ENCODE measurements at regions not wholly inside any gene's neighbourhood (a gene's known extent, or its start where the extent isn't known, plus 50 kb on each side); places are given as distances from the start of the nearest gene placed in this dataset.
A peak's percentile ranks its signal among the peaks of the same experiment; 100 is the strongest.

DNA sequence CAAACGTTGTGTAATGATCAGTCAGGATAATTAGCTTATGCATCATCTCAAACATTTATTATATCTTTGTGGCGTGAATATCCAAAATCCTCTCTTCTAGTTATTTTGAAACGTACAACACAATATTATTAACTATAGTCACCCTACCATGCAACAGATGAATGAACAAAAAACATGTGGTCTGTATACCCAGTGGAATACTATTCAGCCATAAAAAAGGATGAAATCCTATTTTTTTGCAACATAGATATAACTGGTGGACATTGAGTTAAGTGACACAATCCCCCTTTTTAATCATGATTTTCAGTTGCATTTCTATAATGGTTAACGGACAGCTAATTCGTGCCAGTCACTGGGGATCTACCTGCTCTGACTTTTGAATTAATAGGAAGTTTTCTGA lies 145.6 kb downstream of the SOX1 start:
- CTCF ChIA-PET (ENCODE audit: partially characterized antibody), result interaction anchor here (0.6 to 1.5 kb wide), 4 partner anchors 8 to 927 kb away, joined by 3 to 4 read pairs (median 3); no protein-coding TSS in a partner anchor
- no peak overlapping the region for H2AFZ ChIP-seq (ENCODE audit: low read length)
- H3K9ac ChIP-seq (replicated peaks in 1 of 4; ENCODE audit: extremely low read depth in 1 of 4, low read depth in 3 of 4, low read length in 3 of 4), result no peak overlapping the region
- no peak for DNase-seq (ENCODE audit: low read depth in 1 of 2, low spot score in 2 of 2)
- H4K91ac ChIP-seq (replicated peaks; ENCODE audit: insufficient read length, low read length), result no peak overlapping the region
- H3K4me2 ChIP-seq (ENCODE audit: insufficient read depth in 1 of 2, low read depth in 2 of 2, low read length in 2 of 2), result no peak overlapping the region
- no peaks in the 10 kb centered on the region for H3K36me3 ChIP-seq (ENCODE audit: control insufficient read depth in 2 of 4, insufficient read depth in 4 of 4, low read length in 3 of 4)
- H4K5ac ChIP-seq (ENCODE audit: insufficient read length, low read depth, low read length), result no peak overlapping the region
- H3K9me3 ChIP-seq (ENCODE audit: insufficient read depth in 2 of 2, low read depth in 1 of 2, low read length in 1 of 2), result no peaks in the 10 kb centered on the region
- peaks cover 0 to 2% (median under 1%) of the 10 kb centered on the region in 4 experiments; a peak in 3 of 7 replicates for H3K27me3 ChIP-seq (replicated peaks in 1 of 4; ENCODE audit: control insufficient read depth in 3 of 4, extremely low read depth in 1 of 4, insufficient read depth in 3 of 4, low read length in 3 of 4)
- H3K4ac ChIP-seq (replicated peaks; ENCODE audit: insufficient read length, low read depth, low read length), result no peak overlapping the region
- no peaks in the 10 kb centered on the region; a peak in 1 of 7 replicates for H3K4me1 ChIP-seq (replicated peaks in 1 of 4; ENCODE audit: control insufficient read depth in 3 of 4, insufficient read depth in 4 of 4, low read length in 3 of 4)
- H3K14ac ChIP-seq (ENCODE audit: insufficient read length), result no peak overlapping the region
- no peak overlapping the region for H2AK5ac ChIP-seq (ENCODE audit: low read depth, low read length)
- WGBS, 2 experiments (ENCODE audit: extremely low coverage in 1 of 2, insufficient coverage in 1 of 2, insufficient read length in 1 of 2, insufficient replicate concordance in 2 of 2, low coverage in 1 of 2, low lambda C conversion rate in 2 of 2, missing lambda C conversion rate in 1 of 2), result 87% methylated on average over 5 of the region's 5 CpGs; no CpG with 5 or more reads in 1 of the 2 experiments
- no peak overlapping the region for H3K27ac ChIP-seq (ENCODE audit: low read depth, low read length)
- H3K79me2 ChIP-seq (ENCODE audit: control insufficient read depth in 1 of 2, insufficient read depth in 2 of 2, low read length in 2 of 2), result peaks cover 0 to 3% of the 10 kb centered on the region in 2 experiments; a peak in 2 of 4 replicates
- H3K18ac ChIP-seq (ENCODE audit: extremely low read depth, low read length), result no peak overlapping the region
- H2BK15ac ChIP-seq (ENCODE audit: low read length), result no peak overlapping the region
- no peaks in the 10 kb centered on the region for H3K79me1 ChIP-seq (ENCODE audit: low read depth, low read length)
- H2BK120ac ChIP-seq (replicated peaks; ENCODE audit: low read depth, low read length), result no peak overlapping the region
- POLR2A ChIA-PET (ENCODE audit: partially characterized antibody), result no interaction called here
- no peak overlapping the region for H4K8ac ChIP-seq (ENCODE audit: extremely low read depth, insufficient read depth, low read length)
- no peak for FAIRE-seq
- no peak overlapping the region for H3K4me3 ChIP-seq (ENCODE audit: extremely low read depth in 1 of 4, insufficient read depth in 2 of 4, low read depth in 3 of 4, low read length in 4 of 4)
- peaks cover 0 to 3% of the 10 kb centered on the region in 2 experiments for H4K20me1 ChIP-seq (replicated peaks in 1 of 2; ENCODE audit: control insufficient read depth in 1 of 2, insufficient read depth in 2 of 2, low read length in 2 of 2)
- TF ChIP-seq KDM1A (IDR thresholded peaks at IDR 0.05; ENCODE audit: borderline replicate concordance, low read length) (0 out of 2 replicates have a peak, but pooled peaks have one; percentile 8), CEBPB (IDR thresholded peaks at IDR 0.05; ENCODE audit: low read depth, low read length) (no peak)
- H3K23ac ChIP-seq (ENCODE audit: insufficient read length), result no peak overlapping the region
- H2BK5ac ChIP-seq (ENCODE audit: low read depth, low read length), result no peak overlapping the region
- no peak overlapping the region for H2BK20ac ChIP-seq (ENCODE audit: low read length)
- H2BK12ac ChIP-seq (ENCODE audit: low read depth, low read length), result no peak overlapping the region
- H3K23me2 ChIP-seq (ENCODE audit: low read depth, low read length), result peaks cover 2% of the 10 kb centered on the region; the same call in 1 of the 2 replicates
- no peak overlapping the region for H3K56ac ChIP-seq (replicated peaks; ENCODE audit: insufficient read length, low read depth, low read length)
